ENCODE measurements at regions not wholly inside any gene's neighbourhood (a gene's known extent, or its start where the extent isn't known, plus 50 kb on each side); places are given as distances from the start of the nearest gene placed in this dataset.

- TF ChIP-seq ZNF462 (CRISPR knock-in tag; IDR thresholded peaks at IDR 0.05) (no peak), POLR2AphosphoS5 (IDR thresholded peaks at IDR 0.05; ENCODE audit: low read depth) (no peak), STAT1 (IDR thresholded peaks at IDR 0.05; ENCODE audit: unreplicated experiment) (no peak), JUNB (IDR thresholded peaks at IDR 0.05; ENCODE audit: unreplicated experiment) (no peak), REST (IDR thresholded peaks at IDR 0.05; ENCODE audit: unreplicated experiment) (no peak), CREB1 (CRISPR knock-in tag; IDR thresholded peaks at IDR 0.05; ENCODE audit: low read depth) (no peak), ZNF331 (CRISPR knock-in tag; IDR thresholded peaks at IDR 0.05; ENCODE audit: low read depth) (no peak), ETS1 (IDR thresholded peaks at IDR 0.05) (no peak), EZH2phosphoT487 (IDR thresholded peaks at IDR 0.05; ENCODE audit: unreplicated experiment) (no peak), EZH2 (IDR thresholded peaks at IDR 0.05; ENCODE audit: low read depth, unreplicated experiment) (no peak), ZNF114 (CRISPR knock-in tag; IDR thresholded peaks at IDR 0.05) (no peak)
These were observed 407.8 kb downstream of the ZNF536 start (continued) for GRCh38 chr19:30780032-30780431.
